Neural progenitor cell (in vitro differentiated cells): ENCODE measurements at regions not wholly inside any gene's neighbourhood (a gene's known extent, or its start where the extent isn't known, plus 50 kb on each side); places are given as distances from the start of the nearest gene placed in this dataset.

Source experiments
- DNase-seq: peaks from one replicate; pipeline ENCODE4 v3.0.0-alpha.2; 2016; ENCODE audit warnings: low spot score
- H2AFZ ChIP-seq: fragments of 200-600 bp; sonication (generic); replicated peaks from 2 replicates; pipeline ENCODE4 v1.6.1; 2016; ENCODE audit warnings: antibody characterized with exemption
- H3F3A ChIP-seq: fragments of 200-600 bp; sonication (generic); 2 replicates; pipeline ENCODE4 v1.6.1; 2016; ENCODE audit warnings: antibody characterized with exemption, low read depth
- H3K27ac ChIP-seq: fragments of 200-600 bp; sonication (generic); 2 replicates; pipeline ENCODE4 v1.5.1; 2016; ENCODE audit warnings: mild to moderate bottlenecking
- H3K27me3 ChIP-seq: fragments of 200-600 bp; sonication (generic); 2 replicates; pipeline ENCODE4 v1.6.1; 2016; ENCODE audit warnings: mild to moderate bottlenecking, moderate library complexity
- H3K36me3 ChIP-seq: fragments of 200-600 bp; sonication (generic); 2 replicates; pipeline ENCODE4 v1.5.1; 2016
- H3K4me1 ChIP-seq: fragments of 200-600 bp; sonication (generic); 2 replicates; pipeline ENCODE4 v1.6.1; 2016; ENCODE audit warnings: mixed run types
- H3K4me2 ChIP-seq: fragments of 200-600 bp; sonication (generic); 2 replicates; pipeline ENCODE4 v1.6.1; 2016
- H3K4me3 ChIP-seq: fragments of 200-600 bp; sonication (generic); 2 replicates; pipeline ENCODE4 v1.5.1; 2016
- H3K79me2 ChIP-seq: fragments of 200-600 bp; sonication (generic); 2 replicates; pipeline ENCODE4 v1.6.1; 2016; ENCODE audit warnings: low read depth
- H3K9ac ChIP-seq: fragments of 200-600 bp; sonication (generic); 2 replicates; pipeline ENCODE4 v1.6.1; 2016
- H3K9me3 ChIP-seq: fragments of 200-600 bp; sonication (generic); 2 replicates; pipeline ENCODE4 v1.5.1; 2016; ENCODE audit warnings: low read depth
- H4K20me1 ChIP-seq: fragments of 200-600 bp; sonication (generic); 2 replicates; pipeline ENCODE4 v1.6.1; 2016; ENCODE audit warnings: low read depth
- H3K27ac Mint-ChIP-seq: 3 replicates; pipeline ENCODE4 v1.8.0; 2021; ENCODE audit warnings: mixed read lengths
- H3K27me3 Mint-ChIP-seq: 2 replicates; pipeline ENCODE4 v1.8.0; 2022; ENCODE audit warnings: low read depth, mild to moderate bottlenecking, inconsistent platforms, moderate library complexity, mixed read lengths; ENCODE audit not compliant: insufficient read depth
- H3K36me3 Mint-ChIP-seq: 3 replicates; pipeline ENCODE4 v1.8.0; 2021; ENCODE audit warnings: mixed read lengths
- H3K4me1 Mint-ChIP-seq: 3 replicates; pipeline ENCODE4 v1.8.0; 2021; ENCODE audit warnings: mixed read lengths
- H3K4me3 Mint-ChIP-seq: 3 replicates; pipeline ENCODE4 v1.8.0; 2021; ENCODE audit warnings: mild to moderate bottlenecking, moderate library complexity, mixed read lengths
- H3K9me3 Mint-ChIP-seq: 3 replicates; pipeline ENCODE4 v1.8.0; 2020; ENCODE audit warnings: mixed read lengths
- EZH2 ChIP-seq: fragments of 200-600 bp; sonication (generic); IDR thresholded peaks from 2 replicates; pipeline ENCODE4 v1.6.1; 2017; ENCODE audit warnings: antibody characterized with exemption, mild to moderate bottlenecking, moderate library complexity
- EZH2phosphoT487 ChIP-seq: fragments of 200-600 bp; sonication (generic); IDR thresholded peaks from 2 replicates; pipeline ENCODE4 v1.6.1; 2017; ENCODE audit warnings: antibody characterized with exemption
- TF ChIP-seq, protein P1 (sequence below): fragments of 200-600 bp; sonication (generic); IDR thresholded peaks from 2 replicates; pipeline ENCODE4 v1.5.1; 2017; ENCODE audit warnings: antibody characterized with exemption, mild to moderate bottlenecking

DNA sequence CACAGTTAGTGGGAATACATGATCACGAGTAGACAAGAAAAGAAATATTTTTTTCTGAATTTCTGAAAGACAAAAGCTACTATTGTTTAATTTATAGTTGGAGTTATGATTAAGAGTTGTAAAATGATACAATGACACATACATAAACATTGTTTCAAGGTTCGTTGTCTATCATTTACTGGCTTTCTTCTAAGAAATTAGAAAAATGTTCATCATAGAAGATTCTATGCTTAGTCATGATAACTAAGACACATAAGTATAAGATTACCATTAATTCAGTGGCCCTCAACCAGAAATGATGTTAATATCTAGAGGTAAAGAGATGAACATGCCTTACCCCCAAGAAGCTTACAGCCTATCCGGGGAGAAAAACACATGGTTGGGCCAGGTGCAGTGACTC lies 1832.8 kb upstream of the PRR20A start:
- Histone ChIP-seq H3F3A (no peaks in the 10 kb centered on the region), H3K27ac (no peak overlapping the region), H3K4me2 (no peak overlapping the region), H3K4me3 (no peak overlapping the region), H3K79me2 (no peaks in the 10 kb centered on the region), H3K4me1 (peaks cover 3% of the 10 kb centered on the region), H3K9me3 (no peaks in the 10 kb centered on the region), H3K27me3 (no peaks in the 10 kb centered on the region), H3K36me3 (no peaks in the 10 kb centered on the region), H4K20me1 (no peaks in the 10 kb centered on the region), H3K9ac (no peak overlapping the region), H2AFZ (no peak overlapping the region)
- no peak for DNase-seq
- Mint-ChIP-seq H3K36me3 (no peaks in the 10 kb centered on the region), H3K4me3 (no peak overlapping the region), H3K27me3 (peaks cover 2% of the 10 kb centered on the region), H3K4me1 (no peaks in the 10 kb centered on the region), H3K9me3 (no peaks in the 10 kb centered on the region), H3K27ac (no peak overlapping the region)
- TF ChIP-seq, protein P1, sequence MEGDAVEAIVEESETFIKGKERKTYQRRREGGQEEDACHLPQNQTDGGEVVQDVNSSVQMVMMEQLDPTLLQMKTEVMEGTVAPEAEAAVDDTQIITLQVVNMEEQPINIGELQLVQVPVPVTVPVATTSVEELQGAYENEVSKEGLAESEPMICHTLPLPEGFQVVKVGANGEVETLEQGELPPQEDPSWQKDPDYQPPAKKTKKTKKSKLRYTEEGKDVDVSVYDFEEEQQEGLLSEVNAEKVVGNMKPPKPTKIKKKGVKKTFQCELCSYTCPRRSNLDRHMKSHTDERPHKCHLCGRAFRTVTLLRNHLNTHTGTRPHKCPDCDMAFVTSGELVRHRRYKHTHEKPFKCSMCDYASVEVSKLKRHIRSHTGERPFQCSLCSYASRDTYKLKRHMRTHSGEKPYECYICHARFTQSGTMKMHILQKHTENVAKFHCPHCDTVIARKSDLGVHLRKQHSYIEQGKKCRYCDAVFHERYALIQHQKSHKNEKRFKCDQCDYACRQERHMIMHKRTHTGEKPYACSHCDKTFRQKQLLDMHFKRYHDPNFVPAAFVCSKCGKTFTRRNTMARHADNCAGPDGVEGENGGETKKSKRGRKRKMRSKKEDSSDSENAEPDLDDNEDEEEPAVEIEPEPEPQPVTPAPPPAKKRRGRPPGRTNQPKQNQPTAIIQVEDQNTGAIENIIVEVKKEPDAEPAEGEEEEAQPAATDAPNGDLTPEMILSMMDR = no peak
- TF ChIP-seq EZH2phosphoT487 (no peak), EZH2 (no peak)

DNA sequence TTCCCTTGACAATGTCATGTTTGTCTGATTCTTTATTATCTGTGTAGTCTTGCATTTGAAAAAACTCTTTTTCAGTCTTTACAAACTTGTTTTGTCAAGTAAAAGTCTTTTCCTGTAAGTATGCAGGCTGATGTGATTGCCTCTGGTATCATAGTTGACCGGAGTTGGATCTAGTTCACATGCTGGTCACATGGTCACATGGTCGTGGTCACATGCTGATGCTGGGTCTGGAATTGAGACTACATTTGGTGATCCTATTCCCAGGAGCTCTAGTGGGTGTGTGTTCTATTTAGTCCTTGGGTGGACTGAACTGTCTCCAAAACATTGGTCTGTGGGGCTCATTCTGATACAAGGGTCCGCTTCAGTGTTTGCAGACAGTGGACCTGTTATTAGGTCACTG lies 1798.8 kb upstream of the PRR20A start:
- Histone ChIP-seq H4K20me1 (no peaks in the 10 kb centered on the region), H3K79me2 (no peaks in the 10 kb centered on the region), H3K4me3 (no peak overlapping the region), H3K27me3 (no peaks in the 10 kb centered on the region), H3K4me2 (no peak overlapping the region), H3K4me1 (no peaks in the 10 kb centered on the region), H2AFZ (no peak overlapping the region), H3K9me3 (no peaks in the 10 kb centered on the region), H3K36me3 (no peaks in the 10 kb centered on the region), H3K27ac (no peak overlapping the region), H3K9ac (no peak overlapping the region), H3F3A (no peaks in the 10 kb centered on the region)
- peaks cover 6% of the 10 kb centered on the region for H3K4me1 Mint-ChIP-seq
- no peaks in the 10 kb centered on the region for H3K9me3 Mint-ChIP-seq
- TF ChIP-seq EZH2phosphoT487 (no peak), EZH2 (no peak)
- TF ChIP-seq, protein P1 = no peak
- no peaks in the 10 kb centered on the region for H3K27me3 Mint-ChIP-seq
- no peak overlapping the region for H3K27ac Mint-ChIP-seq
- no peak for DNase-seq
- H3K36me3 Mint-ChIP-seq = no peaks in the 10 kb centered on the region
- H3K4me3 Mint-ChIP-seq = no peak overlapping the region

DNA sequence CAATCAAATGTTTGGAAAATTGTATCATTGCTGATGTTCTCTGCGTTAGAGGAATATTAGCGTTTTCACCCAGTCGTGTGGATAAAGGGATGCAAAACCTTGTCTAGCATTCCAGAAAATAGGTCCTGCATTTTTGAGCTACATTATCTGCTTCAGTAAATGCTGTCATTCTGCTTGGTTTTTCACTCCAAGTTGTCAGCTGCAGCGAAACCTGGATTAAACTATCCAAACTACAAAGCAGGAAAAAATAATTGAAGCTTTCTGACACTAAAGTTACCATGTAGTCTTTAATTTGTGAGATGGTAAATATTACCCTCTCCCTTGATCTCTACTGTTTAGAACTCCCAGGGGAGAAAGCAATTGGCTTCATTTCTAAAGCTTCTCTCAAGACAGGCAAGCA lies 1795.5 kb upstream of the PRR20A start:
- no peak overlapping the region for H3K27ac ChIP-seq
- no peaks in the 10 kb centered on the region for H3F3A ChIP-seq
- no peak overlapping the region for H3K4me3 Mint-ChIP-seq
- no peak for DNase-seq
- H3K27me3 Mint-ChIP-seq = no peaks in the 10 kb centered on the region
- H3K9me3 Mint-ChIP-seq = peaks cover 2% of the 10 kb centered on the region
- H3K9me3 ChIP-seq = peaks cover 3% of the 10 kb centered on the region
- no peaks in the 10 kb centered on the region for H3K27me3 ChIP-seq
- no peaks in the 10 kb centered on the region for H3K36me3 ChIP-seq
- H3K4me3 ChIP-seq = no peak overlapping the region
- no peaks in the 10 kb centered on the region for H3K4me1 ChIP-seq
- H3K9ac ChIP-seq = no peak overlapping the region
- no peaks in the 10 kb centered on the region for H3K36me3 Mint-ChIP-seq
- TF ChIP-seq EZH2 (no peak), EZH2phosphoT487 (no peak)
- TF ChIP-seq, protein P1 = no peak
- H3K27ac Mint-ChIP-seq = no peak overlapping the region
- H2AFZ ChIP-seq = peak overlapping the region; percentile 83
- H3K4me2 ChIP-seq = no peak overlapping the region
- no peaks in the 10 kb centered on the region for H3K79me2 ChIP-seq
- H3K4me1 Mint-ChIP-seq = peaks cover 6% of the 10 kb centered on the region
- no peaks in the 10 kb centered on the region for H4K20me1 ChIP-seq
